ENCODE measurements at regions not wholly inside any gene's neighbourhood (a gene's known extent, or its start where the extent isn't known, plus 50 kb on each side); places are given as distances from the start of the nearest gene placed in this dataset.

GRCh38 chr2:118548880-118549488 is 298.5 kb downstream of the EN1 start:
- H3K36me3 ChIP-seq = no peaks in the 10 kb centered on the region
- no peaks in the 10 kb centered on the region for H3K9me3 ChIP-seq (ENCODE audit: low read depth)
- no peak for TF ChIP-seq CTCF (IDR thresholded peaks at IDR 0.05; ENCODE audit: low read depth, low read length)
- no peak for DNase-seq (ENCODE audit: low read depth in 1 of 2, low spot score in 1 of 2)
- H3K27me3 ChIP-seq = no peaks in the 10 kb centered on the region
- no peak overlapping the region for H3K4me3 ChIP-seq
- H3K4me1 ChIP-seq (ENCODE audit: low read depth) = no peaks in the 10 kb centered on the region
- no peak overlapping the region for H3K27ac ChIP-seq

- H3K4me3 ChIP-seq = no peak overlapping the region
- no peaks in the 10 kb centered on the region for H3K36me3 ChIP-seq
- DNase-seq (ENCODE audit: low read depth in 1 of 2, low spot score in 1 of 2) = peak; percentile 50 to 52
- no peaks in the 10 kb centered on the region for H3K9me3 ChIP-seq (ENCODE audit: low read depth)
- no peaks in the 10 kb centered on the region for H3K27me3 ChIP-seq
- peak; percentile 57 for TF ChIP-seq CTCF (IDR thresholded peaks at IDR 0.05; ENCODE audit: low read depth, low read length)
- H3K4me1 ChIP-seq (ENCODE audit: low read depth) = no peaks in the 10 kb centered on the region
- H3K27ac ChIP-seq = no peak overlapping the region
These were observed 308.2 kb downstream of the EN1 start for GRCh38 chr2:118539290-118539689.

GRCh38 chr2:118536306-118536705 is 311.1 kb downstream of the EN1 start:
- no peak for TF ChIP-seq CTCF (IDR thresholded peaks at IDR 0.05; ENCODE audit: low read depth, low read length)
- no peak for DNase-seq (ENCODE audit: low read depth in 1 of 2, low spot score in 1 of 2)
- Histone ChIP-seq H3K27ac (no peak overlapping the region), H3K9me3 (ENCODE audit: low read depth) (no peaks in the 10 kb centered on the region), H3K4me3 (no peak overlapping the region), H3K4me1 (ENCODE audit: low read depth) (no peaks in the 10 kb centered on the region), H3K27me3 (no peaks in the 10 kb centered on the region), H3K36me3 (no peaks in the 10 kb centered on the region)

GRCh38 chr2:118535818-118536212 is 311.6 kb downstream of the EN1 start:
- Histone ChIP-seq H3K27ac (no peak overlapping the region), H3K4me3 (no peak overlapping the region), H3K9me3 (ENCODE audit: low read depth) (no peaks in the 10 kb centered on the region), H3K36me3 (no peaks in the 10 kb centered on the region), H3K27me3 (no peaks in the 10 kb centered on the region), H3K4me1 (ENCODE audit: low read depth) (no peaks in the 10 kb centered on the region)
- no peak for TF ChIP-seq CTCF (IDR thresholded peaks at IDR 0.05; ENCODE audit: low read depth, low read length)
- DNase-seq (ENCODE audit: low read depth in 1 of 2, low spot score in 1 of 2) = no peak

GRCh38 chr2:118535171-118535817 is 312.2 kb downstream of the EN1 start:
- Histone ChIP-seq H3K27me3 (no peaks in the 10 kb centered on the region), H3K36me3 (no peaks in the 10 kb centered on the region), H3K4me3 (no peak overlapping the region), H3K9me3 (ENCODE audit: low read depth) (no peaks in the 10 kb centered on the region), H3K27ac (no peak overlapping the region), H3K4me1 (ENCODE audit: low read depth) (no peaks in the 10 kb centered on the region)
- DNase-seq (ENCODE audit: low read depth in 1 of 2, low spot score in 1 of 2) = no peak
- TF ChIP-seq CTCF (IDR thresholded peaks at IDR 0.05; ENCODE audit: low read depth, low read length) = no peak
